Body of pancreas (tissue), 4 donors: ENCODE measurements at regions not wholly inside any gene's neighbourhood (a gene's known extent, or its start where the extent isn't known, plus 50 kb on each side); places are given as distances from the start of the nearest gene placed in this dataset.

Experiments
- ATAC-seq: fragments of 150-250 bp; one replicate; pipeline ENCODE4 v1.9.1; 2016
- DNase-seq, 4 donors: peaks; one replicate each; pipeline ENCODE4 v3.0.0-alpha.2; 2019
- H3K27ac ChIP-seq, 4 donors: fragments of 200-600 bp; sonication (generic); 1 replicate in 3 of 4; 2 replicates in 1 of 4; pipeline versions ENCODE4 v1.5.1 to v1.6.1; 2016 to 2019; ENCODE audit warnings: mild to moderate bottlenecking in 1 of 4, mixed read lengths in 1 of 4, moderate library complexity in 1 of 4
- H3K27me3 ChIP-seq, 2 donors: fragments of 200-600 bp; sonication (generic); one replicate each; pipeline ENCODE4 v1.6.0; 2016; ENCODE audit warnings: mild to moderate bottlenecking in 1 of 2
- H3K36me3 ChIP-seq, 2 donors: fragments of 200-600 bp; sonication (generic); replicated peaks in 1 of 2; 2 replicates each; pipeline ENCODE4 v1.5.1; 2016; ENCODE audit warnings: low read depth in 2 of 2; ENCODE audit not compliant: insufficient read depth in 1 of 2
- H3K4me1 ChIP-seq: fragments of 200-600 bp; sonication (generic); one replicate; pipeline ENCODE4 v1.6.0; 2016
- H3K4me3 ChIP-seq, 2 donors: fragments of 200-600 bp; sonication (generic); 1 replicate in 1 of 2; 2 replicates in 1 of 2; pipeline ENCODE4 v1.5.1; 2016 to 2019
- H3K9me3 ChIP-seq, 3 donors: fragments of 200-600 bp; sonication (generic); 1 replicate in 2 of 3; 2 replicates in 1 of 3; pipeline ENCODE4 v1.5.1; 2016
- POLR2A ChIP-seq, 3 donors: fragments of 450-650 bp; IDR thresholded peaks; one replicate each; pipeline ENCODE4 v1.6.1; 2016; ENCODE audit warnings: antibody characterized with exemption in 3 of 3, mild to moderate bottlenecking in 2 of 3
- WGBS, 2 donors: methylation state at CpG; one replicate each; pipeline ENCODE4 v1.1.5; 2017; 5-methylcytosine and 5-hydroxymethylcytosine counted together
- intact Hi-C: fragments of 100-400 bp; cut with DNase I; formaldehyde crosslinking; loops from one replicate; pipeline ENCODE4 v1.15.1; 2023
- TF ChIP-seq, protein P1 (sequence below), 7 experiments: fragments of 450-650 bp in 4 of 7; fragments of 200-600 bp in 3 of 7; sonication (generic) in 3 of 7; IDR thresholded peaks; one replicate each; pipeline ENCODE4 v1.5.1; 2016 to 2019; ENCODE audit warnings: antibody characterized with exemption in 7 of 7

DNA sequence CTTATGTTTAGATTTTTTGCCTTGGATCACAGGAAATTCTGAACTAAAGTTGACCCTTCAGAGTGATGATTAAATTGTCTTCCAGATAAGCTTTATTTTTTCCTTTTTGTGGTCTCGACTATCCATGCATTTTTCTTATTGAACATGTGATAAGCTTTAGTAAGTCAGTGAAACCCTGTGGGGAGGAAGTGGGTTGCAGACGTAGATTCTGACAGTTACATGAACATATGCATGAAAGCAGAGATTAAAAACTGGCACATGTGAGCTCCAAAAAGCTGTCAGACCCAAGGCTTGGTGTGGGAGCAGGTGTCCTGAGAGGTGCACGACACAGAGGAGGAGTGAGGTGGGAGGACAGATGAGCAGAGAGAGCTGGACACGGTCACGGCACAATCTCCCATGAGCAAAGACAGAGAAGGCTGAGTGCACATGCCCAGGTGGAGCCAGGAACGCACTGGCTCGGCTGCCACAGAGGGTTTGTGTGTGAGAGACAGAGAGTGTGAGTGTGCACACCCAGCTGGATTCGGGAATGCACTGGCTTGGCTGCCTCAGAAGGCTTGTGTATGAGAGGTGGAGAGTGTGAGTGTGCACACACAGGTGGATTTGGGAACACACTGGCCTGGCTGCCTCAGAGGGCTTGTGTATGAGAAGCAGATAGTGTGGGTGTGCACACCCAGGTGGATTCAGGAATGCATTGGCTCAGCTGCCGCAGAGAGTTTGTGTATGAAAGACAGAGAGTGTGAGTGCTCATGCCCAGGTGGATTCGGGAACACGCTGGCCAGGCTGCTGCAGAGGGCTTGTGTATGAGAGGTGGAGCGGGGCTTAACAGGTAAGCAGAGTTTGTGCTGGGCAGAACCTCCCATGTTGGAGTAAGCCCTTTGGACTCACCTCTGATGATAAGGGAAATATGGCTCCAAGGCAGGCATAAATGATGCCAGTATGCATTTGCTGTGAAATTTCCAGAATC, 849.1 kb upstream of the SALL3 start:
- Histone ChIP-seq H3K27me3 (no peaks in the 10 kb centered on the region), H3K27ac (no peak overlapping the region), H3K4me3 (no peak overlapping the region), H3K36me3 (no peaks in the 10 kb centered on the region), H3K4me1 (no peaks in the 10 kb centered on the region), H3K9me3 (no peaks in the 10 kb centered on the region)
- intact Hi-C loops, result no loop called here
- DNase-seq (no peak), ATAC-seq (no peak)
- TF ChIP-seq POLR2A (IDR thresholded peaks at IDR 0.05), result no peak
- TF ChIP-seq, protein P1, sequence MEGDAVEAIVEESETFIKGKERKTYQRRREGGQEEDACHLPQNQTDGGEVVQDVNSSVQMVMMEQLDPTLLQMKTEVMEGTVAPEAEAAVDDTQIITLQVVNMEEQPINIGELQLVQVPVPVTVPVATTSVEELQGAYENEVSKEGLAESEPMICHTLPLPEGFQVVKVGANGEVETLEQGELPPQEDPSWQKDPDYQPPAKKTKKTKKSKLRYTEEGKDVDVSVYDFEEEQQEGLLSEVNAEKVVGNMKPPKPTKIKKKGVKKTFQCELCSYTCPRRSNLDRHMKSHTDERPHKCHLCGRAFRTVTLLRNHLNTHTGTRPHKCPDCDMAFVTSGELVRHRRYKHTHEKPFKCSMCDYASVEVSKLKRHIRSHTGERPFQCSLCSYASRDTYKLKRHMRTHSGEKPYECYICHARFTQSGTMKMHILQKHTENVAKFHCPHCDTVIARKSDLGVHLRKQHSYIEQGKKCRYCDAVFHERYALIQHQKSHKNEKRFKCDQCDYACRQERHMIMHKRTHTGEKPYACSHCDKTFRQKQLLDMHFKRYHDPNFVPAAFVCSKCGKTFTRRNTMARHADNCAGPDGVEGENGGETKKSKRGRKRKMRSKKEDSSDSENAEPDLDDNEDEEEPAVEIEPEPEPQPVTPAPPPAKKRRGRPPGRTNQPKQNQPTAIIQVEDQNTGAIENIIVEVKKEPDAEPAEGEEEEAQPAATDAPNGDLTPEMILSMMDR (IDR thresholded peaks at IDR 0.05), result no peak
- WGBS, 2 donors, result 35 to 46% methylated on average over 12 of the region's 12 CpGs

DNA sequence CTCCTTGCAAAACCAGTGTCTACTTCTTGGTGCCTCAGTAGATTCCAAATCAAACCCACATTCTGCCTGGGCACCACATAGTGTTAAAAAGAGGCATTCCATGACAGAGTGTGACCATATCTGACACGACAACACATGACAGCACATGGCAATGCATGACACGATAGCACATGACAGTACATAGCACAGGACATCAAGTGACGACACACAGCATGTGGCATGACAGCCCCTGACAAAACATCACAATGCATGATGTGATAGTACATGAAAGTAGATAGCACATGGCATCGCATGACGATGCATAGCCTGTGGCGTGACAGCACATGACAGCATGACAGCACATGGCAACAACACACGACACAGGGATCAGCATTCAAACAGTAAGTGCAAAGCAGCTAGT, 845.9 kb upstream of the SALL3 start:
- Histone ChIP-seq H3K27ac (no peak overlapping the region), H3K27me3 (no peaks in the 10 kb centered on the region), H3K9me3 (no peaks in the 10 kb centered on the region), H3K4me1 (no peaks in the 10 kb centered on the region), H3K36me3 (no peaks in the 10 kb centered on the region), H3K4me3 (no peak overlapping the region)
- WGBS, 2 donors, result 60 to 61% methylated on average over 7 of the region's 7 CpGs
- no peak for DNase-seq
- intact Hi-C loops, result no loop called here
- no peak for ATAC-seq
- TF ChIP-seq, protein P1 (IDR thresholded peaks at IDR 0.05), result no peak
- TF ChIP-seq POLR2A (IDR thresholded peaks at IDR 0.05), result no peak

DNA sequence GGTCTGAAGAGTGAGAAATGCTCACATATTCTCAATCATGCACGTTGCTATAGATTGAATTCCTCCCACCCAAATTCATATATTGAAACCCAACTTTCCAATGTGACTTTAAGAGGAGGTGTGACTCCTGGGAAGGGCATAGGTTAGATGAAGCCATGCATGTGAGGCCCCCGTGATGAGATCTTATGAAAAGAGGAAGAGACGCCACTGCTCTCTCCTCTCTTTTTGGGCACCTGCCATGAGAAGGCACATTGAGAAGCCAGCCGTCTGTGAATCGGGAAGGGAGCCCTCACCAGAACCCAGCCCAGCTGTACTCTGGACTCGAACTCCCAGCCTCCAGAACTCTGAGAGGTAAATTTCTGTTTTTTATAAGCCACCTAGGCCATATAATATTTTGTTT, 842.6 kb upstream of the SALL3 start:
- no peak overlapping the region for H3K27ac ChIP-seq
- no peak for ATAC-seq
- H3K9me3 ChIP-seq, result no peaks in the 10 kb centered on the region
- H3K27me3 ChIP-seq, result no peaks in the 10 kb centered on the region
- H3K36me3 ChIP-seq, result no peaks in the 10 kb centered on the region
- H3K4me1 ChIP-seq, result no peaks in the 10 kb centered on the region
- DNase-seq, result no peak
- intact Hi-C loops, result no loop called here
- TF ChIP-seq POLR2A (IDR thresholded peaks at IDR 0.05), result no peak
- TF ChIP-seq, protein P1 (IDR thresholded peaks at IDR 0.05), result no peak
- WGBS, 2 donors, result 54 to 57% methylated on average over 6 of the region's 6 CpGs
- no peak overlapping the region for H3K4me3 ChIP-seq

DNA sequence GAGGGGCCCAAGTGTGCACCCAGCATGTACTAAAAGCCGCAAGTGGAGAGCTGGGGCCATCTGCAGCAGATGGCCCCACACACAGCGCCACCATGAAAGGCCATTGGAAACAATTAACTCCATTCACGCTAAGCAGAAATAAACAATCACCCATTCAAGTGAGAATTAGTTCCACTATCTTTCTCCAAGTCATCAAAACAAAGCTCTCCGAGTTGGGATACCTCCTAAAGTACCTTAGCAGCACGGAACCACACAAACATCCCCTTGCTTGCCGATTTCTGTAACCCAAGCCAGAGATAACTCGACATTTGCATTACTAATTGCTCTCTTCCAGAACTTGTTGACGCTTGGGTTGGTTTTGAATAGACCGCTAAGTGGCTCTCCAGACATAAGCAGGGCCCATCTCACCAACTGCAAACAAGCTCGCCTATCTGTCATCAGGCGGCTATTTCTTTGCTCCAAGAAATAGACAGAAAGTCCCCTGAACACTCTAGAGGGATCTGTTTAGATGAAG, 840.6 kb upstream of the SALL3 start:
- H3K36me3 ChIP-seq, result no peaks in the 10 kb centered on the region
- intact Hi-C loops, result no loop called here
- TF ChIP-seq, protein P1 (IDR thresholded peaks at IDR 0.05), result no peak
- no peak for TF ChIP-seq POLR2A (IDR thresholded peaks at IDR 0.05)
- H3K27ac ChIP-seq, result no peak overlapping the region
- WGBS, 2 donors, result 13 to 19% methylated on average over 11 of the region's 11 CpGs
- DNase-seq, result no peak
- no peaks in the 10 kb centered on the region for H3K4me1 ChIP-seq
- H3K4me3 ChIP-seq, result no peak overlapping the region
- H3K9me3 ChIP-seq, result no peaks in the 10 kb centered on the region
- H3K27me3 ChIP-seq, result no peaks in the 10 kb centered on the region
- no peak for ATAC-seq
